ENCODE measurements at regions not wholly inside any gene's neighbourhood (a gene's known extent, or its start where the extent isn't known, plus 50 kb on each side); places are given as distances from the start of the nearest gene placed in this dataset.

DNA sequence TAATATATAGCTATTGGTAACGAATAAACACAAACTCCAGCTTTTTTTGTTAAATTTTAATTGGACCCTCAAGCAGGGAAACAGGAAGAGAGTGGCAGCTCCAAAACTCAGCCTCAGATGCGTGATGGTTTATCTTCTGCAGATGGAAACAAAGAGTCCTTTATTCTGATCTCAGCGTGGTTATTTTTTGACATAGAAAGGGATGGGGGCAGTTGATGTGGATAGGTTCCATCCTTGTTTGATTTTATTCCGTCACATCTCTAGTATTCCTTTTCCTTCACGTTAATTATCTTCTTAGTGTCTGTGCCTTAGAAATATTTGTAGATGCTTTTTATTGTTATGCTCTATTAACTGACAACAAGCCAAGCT is 447.6 kb upstream of the SEL1L start:
- Mint-ChIP-seq H3K36me3 (ENCODE audit: low read depth) (no peaks in the 10 kb centered on the region), H3K9me3 (ENCODE audit: low read depth) (no peaks in the 10 kb centered on the region), H3K4me1 (no peaks in the 10 kb centered on the region), H3K4me3 (no peak overlapping the region), H3K27ac (no peak overlapping the region), H3K27me3 (no peaks in the 10 kb centered on the region)
- ChIA-PET POLR2A (no interaction called here), CTCF (no interaction called here)
- intact Hi-C loops (cut with DNase I, micrococcal nuclease): no loop called here
- DNase-seq (no peak), ATAC-seq (no peak)

- H3K9me3 Mint-ChIP-seq (ENCODE audit: low read depth): no peaks in the 10 kb centered on the region
- H3K36me3 Mint-ChIP-seq (ENCODE audit: low read depth): no peaks in the 10 kb centered on the region
- ChIA-PET CTCF (no interaction called here), POLR2A (no interaction called here)
- ATAC-seq (no peak), DNase-seq (no peak)
- no peak overlapping the region for H3K4me3 Mint-ChIP-seq
- H3K27me3 Mint-ChIP-seq: no peaks in the 10 kb centered on the region
- no peaks in the 10 kb centered on the region for H3K4me1 Mint-ChIP-seq
- intact Hi-C loops (cut with DNase I, micrococcal nuclease): no loop called here
- H3K27ac Mint-ChIP-seq: no peak overlapping the region
These were observed 448.4 kb upstream of the SEL1L start for GRCh38 chr14:81982046-81982445.

DNA sequence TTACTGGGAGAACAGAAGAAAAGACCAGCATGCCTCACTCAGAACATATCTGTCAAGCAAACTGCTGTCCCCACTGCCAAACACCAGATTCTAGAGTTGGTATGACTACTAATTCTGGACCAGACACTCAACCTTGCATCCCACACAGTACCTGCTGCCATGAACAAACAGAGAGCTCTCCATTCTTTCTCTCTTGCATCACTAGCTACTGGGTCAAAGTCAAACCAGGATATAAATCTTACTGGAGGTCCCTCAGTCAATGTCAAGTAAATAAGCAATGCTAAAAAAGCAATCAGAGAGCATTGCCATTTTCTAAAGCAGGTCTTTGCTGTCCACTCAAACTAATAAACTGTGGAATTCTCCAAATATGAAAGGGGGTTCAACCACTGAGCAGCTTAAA is 452.4 kb upstream of the SEL1L start:
- H3K4me3 Mint-ChIP-seq: no peak overlapping the region
- ChIA-PET POLR2A (no interaction called here), CTCF (no interaction called here)
- H3K27ac Mint-ChIP-seq: no peak overlapping the region
- H3K36me3 Mint-ChIP-seq (ENCODE audit: low read depth): no peaks in the 10 kb centered on the region
- intact Hi-C loops (cut with DNase I, micrococcal nuclease): loop anchor here in 1 of 2 experiments (5.0 kb wide), 1 partner anchor 726 kb away; no protein-coding TSS in a partner anchor
- no peak for DNase-seq
- H3K27me3 Mint-ChIP-seq: peaks cover 7% of the 10 kb centered on the region
- H3K9me3 Mint-ChIP-seq (ENCODE audit: low read depth): no peaks in the 10 kb centered on the region
- no peak for ATAC-seq
- no peaks in the 10 kb centered on the region for H3K4me1 Mint-ChIP-seq

GRCh38 chr14:81989211-81989610 is 455.6 kb upstream of the SEL1L start:
- Mint-ChIP-seq H3K9me3 (ENCODE audit: low read depth) (no peaks in the 10 kb centered on the region), H3K4me3 (no peak overlapping the region), H3K4me1 (no peaks in the 10 kb centered on the region), H3K36me3 (ENCODE audit: low read depth) (no peaks in the 10 kb centered on the region), H3K27me3 (peaks cover 7% of the 10 kb centered on the region), H3K27ac (no peak overlapping the region)
- DNase-seq: no peak
- ChIA-PET POLR2A (no interaction called here), CTCF (interaction anchor here (1.2 to 2.2 kb wide), 3 partner anchors 11 to 279 kb away, joined by 3 to 10 read pairs (median 6); no protein-coding TSS in a partner anchor)
- no peak for ATAC-seq
- intact Hi-C loops (cut with DNase I, micrococcal nuclease): loop anchor here in 1 of 2 experiments (5.0 kb wide), 1 partner anchor 723 kb away; no protein-coding TSS in a partner anchor

GRCh38 chr14:81990312-81990761 is 456.7 kb upstream of the SEL1L start:
- no peak for ATAC-seq
- Mint-ChIP-seq H3K4me3 (no peak overlapping the region), H3K36me3 (ENCODE audit: low read depth) (no peaks in the 10 kb centered on the region), H3K9me3 (ENCODE audit: low read depth) (no peaks in the 10 kb centered on the region), H3K27me3 (peaks cover 7% of the 10 kb centered on the region), H3K4me1 (no peaks in the 10 kb centered on the region), H3K27ac (no peak overlapping the region)
- peak; percentile 61 for DNase-seq
- intact Hi-C loops (cut with DNase I, micrococcal nuclease): loop anchor here in 1 of 2 experiments (1.0 to 5.0 kb wide), 3 partner anchors 278 to 423 kb away; no protein-coding TSS in a partner anchor
- POLR2A ChIA-PET: no interaction called here
- CTCF ChIA-PET: interaction anchor here (0.6 to 2.2 kb wide), 9 partner anchors 10 to 616 kb away, joined by 3 to 10 read pairs (median 3); no protein-coding TSS in a partner anchor

DNA sequence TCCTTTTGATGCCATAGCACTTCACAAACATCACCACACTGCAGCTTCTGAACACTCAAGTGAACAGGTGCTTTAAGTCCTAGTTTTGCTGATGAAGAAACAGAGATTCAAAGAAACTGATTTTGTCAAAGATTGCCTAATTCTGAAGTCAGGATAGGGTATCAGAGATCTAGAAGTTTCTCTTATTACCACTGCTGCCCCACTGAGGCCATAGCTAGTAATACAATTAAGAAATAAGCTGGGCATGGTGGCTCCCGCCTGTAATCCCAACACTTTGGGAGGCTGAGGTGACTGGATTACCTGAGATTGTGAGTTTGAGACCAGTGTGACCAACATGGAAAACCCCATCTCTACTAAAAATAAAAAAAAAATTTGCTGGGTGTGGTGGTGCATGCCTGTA is 458.3 kb upstream of the SEL1L start:
- no peak for ATAC-seq
- Mint-ChIP-seq H3K4me1 (no peaks in the 10 kb centered on the region), H3K9me3 (ENCODE audit: low read depth) (no peaks in the 10 kb centered on the region), H3K27me3 (peaks cover 7% of the 10 kb centered on the region), H3K36me3 (ENCODE audit: low read depth) (no peaks in the 10 kb centered on the region), H3K4me3 (no peak overlapping the region), H3K27ac (no peak overlapping the region)
- DNase-seq: no peak
- CTCF ChIA-PET: interaction anchor here (0.9 to 2.0 kb wide), 2 partner anchors 20 to 920 kb away, joined by 3 to 5 read pairs; no protein-coding TSS in a partner anchor
- POLR2A ChIA-PET: no interaction called here
- intact Hi-C loops (cut with DNase I, micrococcal nuclease): loop anchor here in 1 of 2 experiments (5.0 kb wide), 2 partner anchors 280 to 425 kb away; no protein-coding TSS in a partner anchor

DNA sequence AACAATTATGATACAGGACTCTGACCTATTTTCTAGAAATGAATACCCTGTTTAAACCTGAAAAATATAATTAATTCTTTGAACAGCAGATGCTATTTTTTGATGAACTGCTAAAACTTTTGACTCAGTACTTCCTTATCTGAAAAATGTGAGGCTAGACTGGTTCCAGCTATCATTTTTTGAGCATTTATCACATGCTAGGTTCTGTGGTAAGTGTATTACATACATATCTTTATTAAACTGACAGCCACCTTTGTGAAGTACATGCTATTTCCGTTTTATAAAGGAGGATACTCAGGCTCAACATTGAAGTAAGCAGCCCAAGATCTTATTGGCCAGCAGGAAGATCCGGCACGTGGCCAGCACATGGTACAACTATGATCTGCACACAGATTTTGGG is 459.8 kb upstream of the SEL1L start:
- H3K4me3 Mint-ChIP-seq: no peak overlapping the region
- intact Hi-C loops (cut with DNase I, micrococcal nuclease): loop anchor here in 1 of 2 experiments (5.0 kb wide), 2 partner anchors 281 to 426 kb away; no protein-coding TSS in a partner anchor
- ChIA-PET CTCF (interaction anchor here (2.0 kb wide), 1 partner anchor 21 kb away, joined by 5 read pairs; no protein-coding TSS in a partner anchor), POLR2A (no interaction called here)
- no peaks in the 10 kb centered on the region for H3K9me3 Mint-ChIP-seq (ENCODE audit: low read depth)
- no peaks in the 10 kb centered on the region for H3K4me1 Mint-ChIP-seq
- H3K36me3 Mint-ChIP-seq (ENCODE audit: low read depth): no peaks in the 10 kb centered on the region
- H3K27me3 Mint-ChIP-seq: peaks cover 6% of the 10 kb centered on the region
- H3K27ac Mint-ChIP-seq: no peak overlapping the region
- DNase-seq (no peak), ATAC-seq (no peak)

GRCh38 chr14:82003426-82003825 is 469.8 kb upstream of the SEL1L start:
- Mint-ChIP-seq H3K4me1 (no peaks in the 10 kb centered on the region), H3K27ac (no peak overlapping the region), H3K36me3 (ENCODE audit: low read depth) (no peaks in the 10 kb centered on the region), H3K27me3 (no peaks in the 10 kb centered on the region), H3K4me3 (no peak overlapping the region), H3K9me3 (ENCODE audit: low read depth) (no peaks in the 10 kb centered on the region)
- ChIA-PET POLR2A (no interaction called here), CTCF (no interaction called here)
- DNase-seq (no peak), ATAC-seq (no peak)
- intact Hi-C loops (cut with DNase I, micrococcal nuclease): no loop called here

- Mint-ChIP-seq H3K9me3 (ENCODE audit: low read depth) (peaks cover 10% of the 10 kb centered on the region), H3K4me3 (no peak overlapping the region), H3K27ac (no peak overlapping the region), H3K27me3 (no peaks in the 10 kb centered on the region), H3K4me1 (no peaks in the 10 kb centered on the region), H3K36me3 (ENCODE audit: low read depth) (no peaks in the 10 kb centered on the region)
- ChIA-PET CTCF (no interaction called here), POLR2A (no interaction called here)
- intact Hi-C loops (cut with DNase I, micrococcal nuclease): no loop called here
- no peak for ATAC-seq
- DNase-seq: no peak
These were observed 475.4 kb upstream of the SEL1L start for GRCh38 chr14:82009076-82009475.

GRCh38 chr14:82009993-82010392 is 476.3 kb upstream of the SEL1L start:
- Mint-ChIP-seq H3K9me3 (ENCODE audit: low read depth) (peaks cover 14% of the 10 kb centered on the region), H3K4me1 (no peaks in the 10 kb centered on the region), H3K27ac (no peak overlapping the region), H3K4me3 (no peak overlapping the region), H3K36me3 (ENCODE audit: low read depth) (no peaks in the 10 kb centered on the region), H3K27me3 (no peaks in the 10 kb centered on the region)
- intact Hi-C loops (cut with DNase I, micrococcal nuclease): no loop called here
- ChIA-PET POLR2A (no interaction called here), CTCF (no interaction called here)
- no peak for DNase-seq
- ATAC-seq: no peak

DNA sequence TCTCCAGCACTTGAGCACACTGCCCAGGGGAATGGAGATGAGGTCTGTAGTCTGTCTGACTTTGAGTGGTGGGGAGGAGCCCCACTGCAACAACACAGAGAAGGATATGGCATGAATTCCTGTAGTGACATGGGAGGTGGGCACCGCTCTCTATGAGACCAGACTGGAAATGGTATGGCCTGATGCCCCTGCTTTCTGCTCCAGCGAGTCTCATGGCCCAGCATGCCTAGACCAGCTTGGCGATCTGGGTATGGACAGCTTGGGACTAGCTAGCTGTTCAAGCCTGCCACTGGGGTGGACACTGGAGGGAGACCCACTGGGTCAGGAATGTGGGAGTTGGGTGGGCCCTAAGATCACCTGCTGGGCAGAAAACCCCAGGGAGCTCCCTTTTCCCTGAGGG is 477.8 kb upstream of the SEL1L start:
- H3K4me3 Mint-ChIP-seq: no peak overlapping the region
- POLR2A ChIA-PET: no interaction called here

DNA sequence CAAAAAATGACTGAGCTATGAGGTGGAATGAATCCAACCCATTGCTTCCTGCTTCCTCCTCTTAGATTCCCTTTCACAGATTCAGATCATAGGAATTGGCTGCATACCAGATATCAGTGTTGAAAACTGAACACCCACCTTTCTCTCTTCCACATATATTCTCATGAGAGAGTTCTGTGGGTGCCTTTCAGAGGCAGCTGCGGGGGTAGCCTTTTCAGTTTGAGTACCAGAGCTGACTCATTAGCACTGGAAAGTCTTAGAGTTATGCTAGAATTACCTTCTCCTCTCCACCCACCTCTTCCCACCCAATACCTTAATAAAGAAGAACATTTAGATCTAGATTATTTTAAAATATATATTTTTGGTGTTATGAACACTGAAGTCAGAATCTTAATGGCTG is 495.4 kb upstream of the SEL1L start:
- Mint-ChIP-seq H3K27me3 (no peaks in the 10 kb centered on the region), H3K36me3 (ENCODE audit: low read depth) (no peaks in the 10 kb centered on the region), H3K4me3 (no peak overlapping the region), H3K27ac (no peak overlapping the region), H3K9me3 (ENCODE audit: low read depth) (peaks cover 18% of the 10 kb centered on the region), H3K4me1 (no peaks in the 10 kb centered on the region)
- intact Hi-C loops (cut with DNase I, micrococcal nuclease): no loop called here
- no peak for DNase-seq
- CTCF ChIA-PET: no interaction called here
- POLR2A ChIA-PET: no interaction called here
- ATAC-seq: no peak

More for the DNA sequence above, 477.8 kb upstream of the SEL1L start:
- DNase-seq (no peak), ATAC-seq (no peak)
- Mint-ChIP-seq H3K27me3 (no peaks in the 10 kb centered on the region), H3K4me1 (no peaks in the 10 kb centered on the region), H3K9me3 (ENCODE audit: low read depth) (peaks cover 14% of the 10 kb centered on the region), H3K36me3 (ENCODE audit: low read depth) (no peaks in the 10 kb centered on the region), H3K27ac (no peak overlapping the region)
- CTCF ChIA-PET: no interaction called here
- intact Hi-C loops (cut with DNase I, micrococcal nuclease): no loop called here

DNA sequence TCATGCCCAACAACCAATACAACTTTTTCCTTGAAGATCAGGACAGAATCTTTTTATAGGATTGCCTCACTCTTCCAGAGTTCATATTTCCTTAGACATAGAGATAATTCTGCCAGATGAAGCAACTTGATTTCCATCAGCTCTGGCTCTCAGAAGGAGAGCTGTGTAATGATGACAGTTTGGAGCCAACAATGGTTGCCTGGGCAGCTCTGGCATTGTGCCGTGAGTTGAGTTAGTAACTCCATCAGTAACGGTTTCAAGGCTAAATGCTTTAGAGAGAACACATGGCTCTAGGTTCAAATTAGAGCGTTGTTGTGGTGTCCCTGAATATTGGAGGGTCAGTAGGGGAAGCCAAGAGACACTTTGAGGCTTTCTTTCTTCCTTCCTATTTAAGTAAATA is 501.7 kb upstream of the SEL1L start:
- no peak overlapping the region for H3K27ac Mint-ChIP-seq
- CTCF ChIA-PET: no interaction called here
- no peaks in the 10 kb centered on the region for H3K4me1 Mint-ChIP-seq
- POLR2A ChIA-PET: no interaction called here
- no peaks in the 10 kb centered on the region for H3K27me3 Mint-ChIP-seq
- H3K36me3 Mint-ChIP-seq (ENCODE audit: low read depth): no peaks in the 10 kb centered on the region
- no peak for ATAC-seq
- H3K9me3 Mint-ChIP-seq (ENCODE audit: low read depth): peaks cover 5% of the 10 kb centered on the region
- intact Hi-C loops (cut with DNase I, micrococcal nuclease): no loop called here
- no peak overlapping the region for H3K4me3 Mint-ChIP-seq
- no peak for DNase-seq
